COLO829 (cell line): ENCODE measurements at regions not wholly inside any gene's neighbourhood (a gene's known extent, or its start where the extent isn't known, plus 50 kb on each side); places are given as distances from the start of the nearest gene placed in this dataset.

Experiments used
- DNase-seq: peaks from one replicate; pipeline ENCODE4 v3.0.0; 2012; ENCODE audit warnings: low spot score

GRCh38 chr7:95668504-95669018 lies 72.2 kb upstream of the PDK4 start:
- DNase-seq: no peak

GRCh38 chr7:95662987-95663386 lies 66.7 kb upstream of the PDK4 start:
- DNase-seq: no peak

GRCh38 chr7:95660023-95660434 lies 63.7 kb upstream of the PDK4 start:
- DNase-seq: no peak

- no peak for DNase-seq
Observed at GRCh38 chr7:95658676-95659075, 62.4 kb upstream of the PDK4 start.

- DNase-seq: no peak
Observed at GRCh38 chr7:95649546-95649945, 53.2 kb upstream of the PDK4 start.

GRCh38 chr7:95646350-95646749 lies 50.0 kb upstream of the PDK4 start:
- no peak for DNase-seq
